AG09319 (cell line): ENCODE measurements at regions not wholly inside any gene's neighbourhood (a gene's known extent, or its start where the extent isn't known, plus 50 kb on each side); places are given as distances from the start of the nearest gene placed in this dataset.

Source experiments
- DNase-seq: peaks from one replicate; pipeline ENCODE4 v3.0.0-alpha.2; 2010; ENCODE audit warnings: low read depth; ENCODE audit errors: extremely low read depth
- TF ChIP-seq, protein P1 (sequence below): IDR thresholded peaks from 2 replicates; pipeline ENCODE4 v1.5.1; 2011; ENCODE audit warnings: low read depth, mild to moderate bottlenecking, inconsistent platforms, low read length, moderate library complexity

DNA sequence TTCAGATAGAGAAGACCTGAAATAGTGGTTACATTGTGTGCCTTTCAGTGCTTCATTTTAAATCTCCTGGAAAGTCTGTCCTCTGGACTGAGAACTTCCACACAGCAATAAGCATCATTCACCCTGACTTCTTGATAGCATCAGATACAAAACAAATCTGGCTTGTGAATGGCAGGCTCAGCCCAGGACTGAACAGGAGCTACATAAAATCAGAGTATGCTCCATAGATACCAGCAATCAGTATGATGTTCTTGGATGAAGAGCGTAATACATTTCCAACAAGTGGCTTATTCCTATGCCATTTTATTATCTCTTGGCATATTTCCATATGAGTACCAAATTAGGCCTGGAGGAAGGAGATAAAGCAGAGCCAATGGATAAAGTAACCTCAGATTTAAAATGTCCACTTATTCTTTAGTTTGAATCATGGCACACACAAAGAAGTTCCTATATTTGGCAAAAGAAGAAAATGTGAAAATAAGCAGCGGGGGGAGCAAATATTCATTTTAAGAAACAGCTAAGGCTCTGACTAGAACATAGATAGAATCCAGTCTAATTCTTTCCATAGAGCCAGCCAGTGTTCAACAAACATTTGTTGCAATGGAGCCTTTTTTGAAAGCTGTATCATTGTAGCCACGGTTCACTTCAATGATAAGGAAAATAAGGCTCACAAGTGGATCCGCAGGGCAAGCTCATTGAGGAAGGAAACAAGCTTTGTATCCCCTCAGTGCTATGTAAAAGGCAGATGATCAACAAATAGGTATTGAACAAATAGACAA, 230.8 kb upstream of the CHAC2 start:
- no peak for DNase-seq
- TF ChIP-seq, protein P1, sequence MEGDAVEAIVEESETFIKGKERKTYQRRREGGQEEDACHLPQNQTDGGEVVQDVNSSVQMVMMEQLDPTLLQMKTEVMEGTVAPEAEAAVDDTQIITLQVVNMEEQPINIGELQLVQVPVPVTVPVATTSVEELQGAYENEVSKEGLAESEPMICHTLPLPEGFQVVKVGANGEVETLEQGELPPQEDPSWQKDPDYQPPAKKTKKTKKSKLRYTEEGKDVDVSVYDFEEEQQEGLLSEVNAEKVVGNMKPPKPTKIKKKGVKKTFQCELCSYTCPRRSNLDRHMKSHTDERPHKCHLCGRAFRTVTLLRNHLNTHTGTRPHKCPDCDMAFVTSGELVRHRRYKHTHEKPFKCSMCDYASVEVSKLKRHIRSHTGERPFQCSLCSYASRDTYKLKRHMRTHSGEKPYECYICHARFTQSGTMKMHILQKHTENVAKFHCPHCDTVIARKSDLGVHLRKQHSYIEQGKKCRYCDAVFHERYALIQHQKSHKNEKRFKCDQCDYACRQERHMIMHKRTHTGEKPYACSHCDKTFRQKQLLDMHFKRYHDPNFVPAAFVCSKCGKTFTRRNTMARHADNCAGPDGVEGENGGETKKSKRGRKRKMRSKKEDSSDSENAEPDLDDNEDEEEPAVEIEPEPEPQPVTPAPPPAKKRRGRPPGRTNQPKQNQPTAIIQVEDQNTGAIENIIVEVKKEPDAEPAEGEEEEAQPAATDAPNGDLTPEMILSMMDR: no peak

DNA sequence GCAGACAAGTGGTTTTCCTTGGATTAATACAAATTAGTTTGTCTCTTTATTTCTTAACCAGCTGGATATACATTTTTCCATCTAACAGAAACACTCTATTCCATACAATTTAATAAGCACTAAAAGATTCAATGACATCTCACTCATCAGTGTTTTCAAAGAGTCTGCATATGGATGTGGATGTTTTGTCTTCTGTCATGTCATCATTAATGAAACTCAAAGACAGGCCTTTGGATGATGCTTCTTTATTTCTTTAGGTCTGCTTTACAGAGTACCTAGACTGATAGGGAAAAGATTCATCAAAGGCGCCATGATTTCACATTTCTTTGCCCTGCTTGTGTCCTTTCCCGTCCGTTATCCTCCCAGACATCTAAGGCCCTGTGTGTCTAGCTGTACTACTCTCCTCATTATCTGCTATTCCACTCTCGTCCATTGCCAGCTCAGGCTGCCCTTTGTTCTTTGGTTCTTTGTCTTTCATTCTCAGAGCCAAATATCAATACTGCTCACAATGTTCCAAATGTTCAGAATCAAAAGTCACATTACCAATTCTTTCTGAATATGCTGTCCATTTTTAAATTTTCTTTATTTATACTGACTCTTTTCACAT, 232.3 kb upstream of the CHAC2 start:
- DNase-seq: no peak
- TF ChIP-seq, protein P1: no peak

DNA sequence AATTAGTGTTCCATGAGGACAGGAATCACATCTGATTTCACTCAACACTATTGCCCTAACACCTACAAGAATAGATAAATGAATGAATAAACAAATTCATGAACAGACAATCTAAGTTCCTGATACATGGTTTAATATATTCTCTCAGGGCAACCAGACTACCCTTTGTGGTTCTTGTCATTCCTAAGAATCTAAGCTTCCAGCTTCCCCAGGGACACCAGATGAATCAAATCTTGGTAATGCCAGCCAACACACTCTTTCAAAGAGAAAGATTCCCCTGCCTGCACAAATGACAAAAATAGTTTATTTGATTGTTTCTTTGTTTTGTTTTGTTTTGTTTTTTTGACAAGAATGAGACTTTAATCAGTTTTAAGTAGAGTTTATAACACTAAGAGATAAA, 237.5 kb upstream of the CHAC2 start:
- TF ChIP-seq, protein P1: no peak
- DNase-seq: no peak

DNA sequence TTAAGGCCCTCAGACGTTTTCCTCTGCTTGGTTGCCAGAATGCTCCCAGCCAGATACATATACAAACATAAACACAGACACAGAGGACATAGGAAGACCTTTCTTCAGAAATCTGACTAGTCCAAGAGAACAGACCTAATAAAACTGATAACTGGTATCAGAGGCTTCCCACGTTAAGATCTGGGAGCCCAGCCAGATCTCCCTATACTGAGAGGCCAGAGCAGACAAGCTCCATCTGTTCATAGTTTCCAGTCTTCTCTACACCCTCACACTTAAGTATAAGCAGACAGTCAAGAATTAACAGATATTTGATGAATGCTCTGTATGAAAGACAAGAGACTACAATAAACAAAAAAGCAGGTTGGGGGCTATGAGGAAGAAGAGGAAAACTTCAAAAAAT, 240.5 kb upstream of the CHAC2 start:
- DNase-seq: no peak
- TF ChIP-seq, protein P1: no peak

DNA sequence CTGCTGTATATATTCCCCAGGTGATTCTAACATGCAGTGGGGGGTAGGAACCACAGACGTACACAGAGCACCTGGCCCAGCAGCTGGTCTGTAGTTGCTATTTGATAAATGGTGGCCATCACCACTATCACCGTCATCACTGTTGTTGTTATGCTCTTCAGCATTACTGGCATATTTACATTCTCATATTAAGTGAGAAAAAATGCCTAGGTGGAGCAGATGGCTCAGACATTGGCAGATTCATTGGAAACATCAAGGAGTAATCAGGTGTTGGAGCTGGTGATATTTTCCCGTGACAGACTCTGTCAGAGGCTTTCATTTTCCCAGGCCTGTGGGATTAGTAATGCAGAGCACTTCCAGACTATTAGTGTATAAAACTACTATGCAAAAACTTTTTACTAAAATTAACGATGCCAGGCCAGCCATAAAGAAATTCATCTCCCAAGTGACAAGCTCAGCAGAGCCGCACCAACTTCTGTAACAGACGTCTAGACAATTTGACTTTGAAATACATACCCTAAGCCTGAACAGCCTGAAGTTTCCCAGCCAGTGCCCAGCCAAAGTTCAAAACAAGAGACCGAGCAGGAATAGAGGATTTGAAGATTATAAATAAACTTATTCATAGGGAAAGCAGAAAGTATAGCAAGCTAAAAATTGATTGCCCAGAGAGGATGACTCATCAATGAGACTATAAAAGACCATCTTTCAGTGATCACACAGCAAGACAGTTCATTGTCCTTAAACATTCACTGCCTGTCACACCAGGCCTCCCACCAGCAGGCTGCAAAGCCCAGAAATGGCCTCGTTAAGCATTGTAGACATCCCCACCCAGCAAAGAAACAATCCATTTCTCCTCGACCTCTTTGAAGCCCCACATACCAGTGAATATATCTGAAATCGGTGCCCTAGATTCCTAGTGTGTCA, 247.4 kb upstream of the CHAC2 start:
- TF ChIP-seq, protein P1: no peak
- no peak for DNase-seq

DNA sequence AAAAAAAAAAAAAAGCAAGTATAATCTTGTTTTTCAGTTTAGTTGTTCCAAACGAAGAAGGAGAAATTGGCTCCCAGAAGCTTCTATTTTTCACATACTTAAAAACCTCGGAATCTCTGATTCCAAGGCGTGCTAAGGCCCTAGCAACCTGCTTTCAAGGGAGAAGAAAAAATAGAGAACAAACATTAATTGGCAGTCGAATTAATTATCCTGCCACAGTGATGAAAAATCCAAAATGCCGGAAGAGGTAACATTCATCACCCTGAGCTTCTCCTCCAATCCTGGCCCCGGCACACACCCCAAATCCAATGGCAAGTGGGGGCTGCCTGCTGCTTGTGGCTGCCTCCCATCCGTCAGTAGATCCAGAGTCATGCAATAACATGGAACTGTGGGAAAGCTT, 250.2 kb upstream of the CHAC2 start:
- DNase-seq: no peak
- TF ChIP-seq, protein P1: no peak
